ENCODE measurements at regions not wholly inside any gene's neighbourhood (a gene's known extent, or its start where the extent isn't known, plus 50 kb on each side); places are given as distances from the start of the nearest gene placed in this dataset.
"Not testable (repeated sequence)": the region's sequence is repeated elsewhere in the genome, so short reads cannot be mapped to it uniquely, and the experiment has no call there.

DNA sequence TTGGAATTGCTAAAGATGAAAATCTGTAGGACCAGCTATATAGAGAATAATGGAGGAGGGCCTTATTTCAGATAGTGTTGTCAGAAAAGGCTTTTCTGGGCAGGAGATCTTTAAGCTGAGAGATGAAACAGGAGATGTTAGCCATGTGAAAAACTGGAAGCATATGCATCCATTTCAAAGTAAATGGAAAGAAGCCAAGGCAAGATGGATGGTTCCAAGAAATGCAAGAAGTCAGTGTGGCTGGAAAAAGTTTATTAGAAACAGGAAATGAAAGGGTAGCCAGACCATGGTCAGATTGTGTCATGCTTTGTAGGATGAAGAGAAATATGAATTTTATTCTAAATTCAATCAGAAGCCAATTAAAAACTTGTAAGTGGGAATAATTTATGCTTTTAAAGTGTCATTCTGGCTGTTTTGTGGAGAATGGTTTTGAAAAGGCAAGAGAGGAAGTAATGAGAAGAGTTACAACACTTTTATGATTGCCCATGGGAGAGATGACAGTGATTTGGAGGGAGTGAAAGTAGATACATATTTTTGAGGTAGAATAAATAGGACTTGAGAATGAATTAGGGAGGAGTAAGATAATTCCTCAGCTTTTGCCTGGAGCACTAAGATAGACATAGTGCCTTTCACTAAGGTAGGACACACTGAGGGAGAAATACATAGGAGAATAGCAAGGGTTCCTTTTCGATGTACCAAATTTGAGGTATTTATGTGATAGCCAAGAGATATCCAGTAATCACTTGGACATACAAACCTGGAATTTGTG lies 620.1 kb downstream of the HTR1B start:
- Mint-ChIP-seq H3K27me3 (no peaks in the 10 kb centered on the region), H3K27ac (no peak overlapping the region), H3K4me3 (no peak overlapping the region), H3K4me1 (no peaks in the 10 kb centered on the region), H3K9me3 (peaks cover 11% of the 10 kb centered on the region), H3K36me3 (no peaks in the 10 kb centered on the region)

DNA sequence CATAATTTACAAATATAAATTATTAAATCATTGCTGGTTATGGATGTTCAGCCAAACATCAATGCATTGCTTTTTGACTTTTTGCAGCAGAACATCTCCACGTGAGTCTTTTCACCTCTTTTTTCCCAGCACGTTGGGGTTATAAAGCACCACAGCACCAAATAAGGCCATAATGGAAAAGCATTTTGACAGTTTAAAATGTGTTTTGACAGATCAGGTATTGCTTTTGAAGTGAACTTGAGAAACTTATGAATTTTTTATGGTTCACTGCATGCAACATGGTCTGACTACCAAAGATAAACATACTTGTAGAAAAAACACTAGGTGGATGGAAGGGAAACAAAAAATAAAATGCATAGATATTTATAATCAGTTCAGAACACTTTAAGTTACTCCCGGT lies 622.4 kb downstream of the HTR1B start:
- H3K4me3 Mint-ChIP-seq = no peak overlapping the region
- no peaks in the 10 kb centered on the region for H3K4me1 Mint-ChIP-seq
- H3K27me3 Mint-ChIP-seq = no peaks in the 10 kb centered on the region
- H3K36me3 Mint-ChIP-seq = no peaks in the 10 kb centered on the region
- no peak overlapping the region for H3K27ac Mint-ChIP-seq
- peaks cover 11% of the 10 kb centered on the region for H3K9me3 Mint-ChIP-seq

DNA sequence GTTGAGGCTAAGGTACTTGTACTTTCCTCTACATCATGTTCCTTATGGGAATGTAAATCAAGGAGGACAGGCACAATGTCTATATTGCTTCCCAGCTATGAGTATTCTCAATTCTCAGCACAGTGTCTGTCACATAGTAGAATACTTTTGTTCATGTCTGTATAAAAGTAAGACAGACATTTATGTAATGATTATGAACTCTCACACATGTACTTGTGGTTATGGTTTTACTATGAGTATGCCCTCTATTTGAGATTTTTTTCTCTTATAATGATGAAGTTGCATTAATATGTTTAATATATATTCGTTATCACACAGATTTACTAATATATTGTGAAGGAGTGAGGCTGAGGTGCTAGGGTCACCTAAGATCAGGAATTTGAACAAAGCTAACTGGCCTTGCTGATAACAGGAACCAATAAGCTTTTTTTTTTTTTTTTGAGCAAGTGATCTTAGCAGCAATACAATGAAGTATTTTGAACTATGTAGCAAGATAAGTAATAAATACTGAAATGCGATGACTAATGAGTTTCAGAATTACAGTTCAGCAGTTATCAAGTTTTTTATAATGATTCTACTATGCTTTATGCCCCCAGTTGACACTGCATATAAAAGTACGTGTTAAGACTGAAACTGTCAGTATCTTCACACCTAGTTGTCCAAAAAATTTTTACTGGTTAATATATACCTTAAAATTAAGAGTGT lies 623.1 kb downstream of the HTR1B start:
- no peak overlapping the region for H3K4me3 Mint-ChIP-seq
- H3K27me3 Mint-ChIP-seq = no peaks in the 10 kb centered on the region
- no peaks in the 10 kb centered on the region for H3K36me3 Mint-ChIP-seq
- no peak overlapping the region for H3K27ac Mint-ChIP-seq
- peaks cover 11% of the 10 kb centered on the region for H3K9me3 Mint-ChIP-seq
- no peaks in the 10 kb centered on the region for H3K4me1 Mint-ChIP-seq

DNA sequence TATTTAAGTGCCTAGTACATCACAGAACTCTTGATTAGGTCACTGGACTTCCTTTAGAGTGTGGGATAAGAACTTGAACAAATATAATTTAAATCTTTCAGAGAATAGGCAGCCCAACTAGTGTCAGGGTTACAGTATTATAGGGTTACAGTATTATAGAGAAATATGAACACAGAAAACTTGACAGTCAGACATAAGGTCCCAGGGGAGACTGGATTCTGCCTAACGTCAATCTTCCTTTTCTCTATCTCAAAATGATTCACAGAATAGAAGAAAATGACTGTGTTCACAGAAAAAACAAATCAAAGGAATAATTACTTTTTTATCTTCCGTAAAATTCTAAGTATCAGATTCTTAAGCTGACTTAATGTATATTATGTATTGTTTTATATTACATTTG lies 623.8 kb downstream of the HTR1B start:
- H3K4me3 Mint-ChIP-seq = no peak overlapping the region
- no peaks in the 10 kb centered on the region for H3K27me3 Mint-ChIP-seq
- H3K4me1 Mint-ChIP-seq = no peaks in the 10 kb centered on the region
- H3K9me3 Mint-ChIP-seq = peaks cover 11% of the 10 kb centered on the region
- H3K36me3 Mint-ChIP-seq = no peaks in the 10 kb centered on the region
- no peak overlapping the region for H3K27ac Mint-ChIP-seq

DNA sequence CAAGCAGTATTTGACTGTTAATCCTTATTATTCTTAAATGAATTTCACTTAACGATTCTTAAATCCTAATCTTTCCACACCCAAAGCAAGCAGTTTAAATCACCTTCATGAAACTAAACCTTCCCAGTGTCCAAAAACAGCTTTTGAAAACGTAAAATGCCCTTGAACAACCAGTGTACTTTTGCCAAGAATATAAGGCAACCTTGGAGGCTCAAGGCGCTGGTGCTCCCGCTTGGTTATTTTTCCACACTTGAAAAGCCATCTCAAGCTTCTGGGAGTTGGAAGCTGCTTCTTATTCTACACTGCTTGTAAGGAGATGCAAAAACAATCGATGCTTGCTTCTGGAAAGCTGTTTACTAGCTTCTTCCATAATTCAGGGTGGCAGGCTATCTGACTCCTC lies 625.7 kb downstream of the HTR1B start:
- H3K4me3 Mint-ChIP-seq = no peak overlapping the region
- H3K9me3 Mint-ChIP-seq = peaks cover 5% of the 10 kb centered on the region
- no peaks in the 10 kb centered on the region for H3K36me3 Mint-ChIP-seq
- H3K27me3 Mint-ChIP-seq = no peaks in the 10 kb centered on the region
- H3K27ac Mint-ChIP-seq = no peak overlapping the region
- no peaks in the 10 kb centered on the region for H3K4me1 Mint-ChIP-seq

DNA sequence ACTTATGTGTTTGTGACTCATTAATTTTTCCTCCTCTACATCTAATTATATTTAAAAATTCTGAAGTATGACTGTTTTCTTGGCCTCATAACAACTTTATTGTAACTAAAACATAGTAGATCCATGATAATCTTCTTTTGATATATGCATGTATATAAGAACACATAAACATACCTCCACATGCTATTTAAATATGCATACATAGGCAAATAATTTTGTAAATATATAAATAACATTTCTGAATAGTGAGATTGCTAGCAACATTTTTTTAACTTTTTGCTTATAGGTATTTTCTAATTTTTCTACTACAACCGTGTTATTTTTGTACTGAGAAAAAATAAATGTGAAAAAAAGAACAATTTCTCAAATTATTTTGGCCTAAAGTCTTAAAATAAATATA lies 627.6 kb downstream of the HTR1B start:
- no peak overlapping the region for H3K4me3 Mint-ChIP-seq
- H3K27ac Mint-ChIP-seq = no peak overlapping the region

DNA sequence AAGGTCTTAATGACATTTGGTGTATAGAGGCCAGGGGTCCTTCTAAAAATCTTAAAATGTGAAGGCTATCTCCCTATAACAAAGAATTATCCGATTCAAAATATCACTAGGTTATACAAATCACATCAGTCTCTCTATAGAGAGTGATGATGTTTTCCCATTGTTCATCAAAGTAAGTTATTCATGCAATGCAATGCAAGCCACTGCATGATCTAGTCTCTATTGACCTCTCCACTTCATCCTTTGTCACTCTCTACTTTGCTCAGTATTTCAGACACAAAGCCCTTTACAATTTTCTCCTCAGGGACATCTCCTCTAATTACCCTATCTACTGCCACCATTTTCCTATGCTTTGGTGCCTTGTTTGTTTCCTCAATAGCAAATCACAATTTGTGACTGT lies 628.0 kb downstream of the HTR1B start:
- Mint-ChIP-seq H3K9me3 (no peaks in the 10 kb centered on the region), H3K36me3 (no peaks in the 10 kb centered on the region), H3K27ac (no peak overlapping the region), H3K4me3 (no peak overlapping the region), H3K4me1 (no peaks in the 10 kb centered on the region), H3K27me3 (no peaks in the 10 kb centered on the region)

More for the DNA sequence above, 627.6 kb downstream of the HTR1B start:
- H3K9me3 Mint-ChIP-seq = no peaks in the 10 kb centered on the region
- H3K27me3 Mint-ChIP-seq = no peaks in the 10 kb centered on the region
- H3K36me3 Mint-ChIP-seq = no peaks in the 10 kb centered on the region
- no peaks in the 10 kb centered on the region for H3K4me1 Mint-ChIP-seq

DNA sequence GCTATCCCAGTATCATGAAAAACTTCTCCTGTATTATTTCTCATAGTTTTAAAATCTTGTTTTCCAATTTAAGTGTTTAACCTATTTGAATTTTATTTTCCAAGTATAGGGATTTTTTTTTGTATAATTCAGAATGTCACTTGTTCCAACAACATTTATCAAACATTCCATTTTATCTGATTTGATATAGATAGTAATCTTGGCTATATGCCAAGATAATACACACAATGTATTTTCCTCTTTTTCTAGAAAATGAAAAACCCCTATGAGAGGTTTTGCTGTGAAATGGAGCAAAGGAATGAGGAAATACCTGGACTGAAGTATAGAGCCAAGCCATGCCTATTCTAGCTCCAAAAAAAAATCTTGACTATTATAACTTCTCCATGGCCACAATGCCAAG lies 628.9 kb downstream of the HTR1B start:
- no peaks in the 10 kb centered on the region for H3K9me3 Mint-ChIP-seq
- H3K27ac Mint-ChIP-seq = no peak overlapping the region
- H3K36me3 Mint-ChIP-seq = no peaks in the 10 kb centered on the region
- H3K4me3 Mint-ChIP-seq = no peak overlapping the region
- H3K27me3 Mint-ChIP-seq = no peaks in the 10 kb centered on the region
- H3K4me1 Mint-ChIP-seq = no peaks in the 10 kb centered on the region

DNA sequence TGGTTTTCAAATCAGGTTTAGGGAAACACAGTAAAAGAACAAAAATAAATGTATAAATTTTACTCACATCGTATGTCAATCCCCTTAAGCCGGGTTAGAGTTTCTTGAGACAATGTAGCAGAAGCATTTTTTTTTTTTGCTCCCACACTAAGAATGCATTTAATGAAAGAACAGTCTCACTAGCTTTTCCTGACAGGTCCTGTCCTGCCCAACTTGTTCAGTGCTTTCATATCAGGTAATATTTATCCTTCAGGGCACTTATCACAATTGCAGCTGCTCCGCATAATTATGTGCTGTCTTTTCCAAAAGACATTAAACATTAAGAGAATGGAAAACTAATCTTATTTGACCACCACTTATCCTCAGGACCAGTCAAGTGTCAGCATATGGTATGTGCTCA lies 632.0 kb downstream of the HTR1B start:
- H3K4me1 Mint-ChIP-seq = no peaks in the 10 kb centered on the region
- H3K27ac Mint-ChIP-seq = no peak overlapping the region
- no peaks in the 10 kb centered on the region for H3K36me3 Mint-ChIP-seq
- H3K4me3 Mint-ChIP-seq = no peak overlapping the region
- H3K27me3 Mint-ChIP-seq = no peaks in the 10 kb centered on the region
- peaks cover 6% of the 10 kb centered on the region for H3K9me3 Mint-ChIP-seq

DNA sequence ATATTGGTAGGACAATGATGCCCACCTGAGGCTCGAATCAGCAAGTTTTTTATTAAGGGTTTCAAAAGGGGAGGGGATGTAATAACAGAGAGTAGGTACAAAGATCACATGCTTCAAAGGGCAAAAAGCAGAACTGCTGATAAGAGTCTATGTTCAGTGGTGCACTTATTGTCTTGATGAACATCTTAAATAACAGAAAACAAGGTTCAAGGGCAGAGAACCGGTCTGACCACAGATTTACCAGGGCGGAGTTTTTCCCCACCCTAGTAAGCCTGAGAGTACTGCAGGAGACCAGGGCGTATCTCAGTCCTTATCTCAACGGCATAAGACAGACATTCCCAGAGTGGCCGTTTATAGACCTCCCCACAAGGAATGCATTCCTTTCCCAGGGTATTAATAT lies 639.7 kb downstream of the HTR1B start:
- not testable (repeated sequence) for H3K4me3 Mint-ChIP-seq, H3K4me1 Mint-ChIP-seq, H3K27ac Mint-ChIP-seq, H3K27me3 Mint-ChIP-seq, H3K36me3 Mint-ChIP-seq
- peaks cover 21% of the 10 kb centered on the region for H3K9me3 Mint-ChIP-seq

DNA sequence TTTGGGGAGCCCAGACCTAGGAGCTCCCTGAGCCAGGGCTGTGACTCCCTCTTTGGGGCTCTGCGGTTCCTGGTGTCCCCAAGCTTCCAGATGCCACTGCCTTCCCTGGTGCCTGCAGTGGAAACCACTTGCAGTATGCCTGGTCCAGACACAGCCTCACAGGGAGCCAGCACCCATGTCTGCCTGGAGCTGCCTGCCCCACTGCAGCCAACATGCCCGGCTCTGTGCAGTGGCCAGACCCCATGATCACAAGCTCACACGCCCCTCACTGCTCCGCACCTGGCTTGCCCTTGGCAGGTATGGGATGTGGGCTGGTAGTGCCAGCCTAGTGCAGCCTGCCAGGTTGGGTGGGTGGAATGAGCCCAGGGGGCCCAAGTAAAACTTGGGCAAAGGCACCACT lies 644.8 kb downstream of the HTR1B start:
- Mint-ChIP-seq H3K36me3 (no peaks in the 10 kb centered on the region), H3K4me3 (no peak overlapping the region), H3K27me3 (no peaks in the 10 kb centered on the region), H3K9me3 (peaks cover 5% of the 10 kb centered on the region), H3K4me1 (no peaks in the 10 kb centered on the region), H3K27ac (no peak overlapping the region)

DNA sequence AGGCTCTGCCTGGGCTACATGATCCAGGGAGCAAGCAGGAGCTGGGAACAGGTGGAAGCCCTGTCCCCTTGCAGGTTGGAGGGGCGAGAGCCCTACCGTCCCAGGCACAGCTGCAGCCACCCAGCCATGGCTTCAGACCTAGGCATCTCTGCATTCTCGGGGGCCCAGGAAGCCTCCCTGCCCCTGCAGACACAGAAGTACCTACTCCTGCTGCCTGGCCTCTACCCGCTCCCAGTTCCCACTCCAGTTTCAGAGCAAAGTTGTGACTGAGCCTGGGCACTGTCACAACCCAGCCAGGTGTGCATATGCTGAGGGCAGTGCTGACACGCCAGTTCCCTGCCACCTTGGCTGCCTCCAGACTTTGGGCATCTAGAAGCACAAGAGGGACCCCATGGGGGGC lies 645.9 kb downstream of the HTR1B start:
- Mint-ChIP-seq H3K4me1 (no peaks in the 10 kb centered on the region), H3K4me3 (no peak overlapping the region), H3K27ac (no peak overlapping the region), H3K9me3 (peaks cover 6% of the 10 kb centered on the region), H3K27me3 (no peaks in the 10 kb centered on the region), H3K36me3 (no peaks in the 10 kb centered on the region)

DNA sequence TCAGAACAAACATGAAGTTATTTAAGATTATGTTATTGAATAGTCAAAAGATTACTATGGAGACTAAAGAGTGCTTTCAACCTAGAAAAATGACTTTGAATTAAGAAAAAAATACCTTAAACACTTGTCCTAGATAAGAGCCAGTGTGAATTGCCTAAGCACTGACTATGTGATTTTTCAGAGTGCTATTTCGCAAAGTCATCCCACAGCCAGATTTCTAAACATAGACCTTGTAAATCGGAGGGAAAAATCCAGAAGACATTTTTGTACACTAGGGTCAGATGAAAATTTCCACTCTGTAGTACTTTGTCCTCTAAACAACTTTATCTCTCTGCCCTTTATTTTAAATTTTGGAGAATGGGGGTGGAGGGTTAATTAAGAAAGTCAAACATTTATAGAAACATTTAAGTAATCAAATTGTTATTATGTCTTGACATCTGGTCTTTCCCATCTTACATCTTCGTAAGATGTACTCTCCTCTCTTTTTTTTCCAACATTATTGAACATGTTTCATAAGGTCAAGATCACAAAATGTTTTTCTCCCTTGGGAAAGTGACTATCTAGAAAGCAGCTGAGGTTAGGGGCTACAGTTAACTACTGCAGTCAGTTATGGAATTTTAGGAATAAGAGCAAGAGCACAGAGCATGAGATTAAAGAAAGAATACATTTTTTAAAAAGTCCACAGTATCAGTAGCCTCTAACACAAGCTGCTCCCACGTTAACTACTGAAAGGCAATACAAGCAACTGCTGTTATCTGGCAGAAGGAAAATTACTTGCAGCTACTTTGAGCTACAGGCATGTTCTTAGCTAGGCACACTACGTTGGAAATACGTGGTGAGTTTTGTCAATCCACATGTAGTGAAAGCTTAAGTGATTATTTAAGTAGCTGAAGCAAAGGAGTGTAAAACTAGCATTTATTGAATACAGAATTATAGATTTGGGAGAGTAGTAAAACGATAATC lies 648.5 kb downstream of the HTR1B start:
- Mint-ChIP-seq H3K4me3 (no peak overlapping the region), H3K27me3 (no peaks in the 10 kb centered on the region), H3K27ac (peak overlapping the region; percentile 47), H3K9me3 (peaks cover 6% of the 10 kb centered on the region), H3K36me3 (no peaks in the 10 kb centered on the region), H3K4me1 (no peaks in the 10 kb centered on the region)

DNA sequence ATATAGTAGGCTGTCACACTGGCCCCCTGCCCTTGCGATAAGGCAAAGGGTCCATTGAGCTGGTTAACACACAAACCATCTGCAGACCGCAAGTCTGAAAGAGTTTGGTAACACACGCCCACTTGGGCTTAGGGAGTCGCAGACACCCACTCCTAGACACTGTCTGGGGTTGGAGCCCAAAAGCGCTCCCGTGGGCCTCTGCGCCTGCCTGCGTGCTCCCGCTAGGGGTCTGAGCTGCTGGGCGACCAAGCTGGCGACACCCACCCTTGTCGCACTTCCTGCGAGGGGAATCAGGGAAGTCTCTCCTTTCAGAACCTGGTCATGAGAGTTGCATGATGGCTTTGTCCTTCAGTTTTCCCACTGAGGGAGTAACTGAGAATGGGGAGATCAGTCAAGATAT lies 653.0 kb downstream of the HTR1B start:
- Mint-ChIP-seq H3K4me1 (no peaks in the 10 kb centered on the region), H3K36me3 (no peaks in the 10 kb centered on the region), H3K27me3 (no peaks in the 10 kb centered on the region), H3K27ac (no peak overlapping the region), H3K9me3 (peaks cover 6% of the 10 kb centered on the region), H3K4me3 (no peak overlapping the region)

DNA sequence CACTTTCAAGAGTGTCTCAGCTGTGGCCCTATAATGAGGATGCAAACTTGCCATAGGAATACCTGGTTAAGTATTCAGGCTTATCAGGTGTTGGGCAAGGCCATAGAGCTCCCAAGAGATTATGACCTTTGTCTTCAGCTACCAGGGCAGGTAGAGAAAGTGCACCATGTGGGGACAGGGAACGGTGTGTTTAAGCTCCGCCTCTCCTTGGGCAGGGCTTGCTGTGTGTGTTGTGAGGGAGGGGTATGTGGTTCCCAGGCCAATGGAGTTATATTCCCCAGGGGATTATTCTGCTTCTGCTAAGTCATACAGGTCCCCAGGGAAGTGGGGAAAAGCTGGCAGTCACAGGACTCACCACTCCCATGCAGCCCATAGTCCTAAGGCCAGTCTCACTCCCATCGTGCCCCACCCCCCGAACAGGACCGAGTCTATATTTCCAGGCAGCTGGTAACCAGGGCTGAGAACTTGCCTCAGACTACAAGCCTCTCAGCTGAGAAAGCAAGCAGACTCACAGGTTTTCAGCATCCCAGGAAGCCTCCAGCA lies 660.2 kb downstream of the HTR1B start:
- Mint-ChIP-seq H3K4me3 (no peak overlapping the region), H3K4me1 (no peaks in the 10 kb centered on the region), H3K27me3 (no peaks in the 10 kb centered on the region), H3K36me3 (no peaks in the 10 kb centered on the region), H3K27ac (no peak overlapping the region), H3K9me3 (no peaks in the 10 kb centered on the region)
